ENCODE measurements at regions not wholly inside any gene's neighbourhood (a gene's known extent, or its start where the extent isn't known, plus 50 kb on each side); places are given as distances from the start of the nearest gene placed in this dataset.

GRCh38 chr17:55668312-55668920 is 54.2 kb downstream of the TMEM100 start:
- TF ChIP-seq CTCF (conservative IDR thresholded peaks at IDR 0.05; ENCODE audit: low read depth, low read length): no peak
- no peak for DNase-seq (ENCODE audit: low read depth)
- H3K4me3 ChIP-seq (ENCODE audit: low read depth, low read length): no peak overlapping the region

GRCh38 chr17:55666806-55667205 is 55.9 kb downstream of the TMEM100 start:
- no peak overlapping the region for H3K4me3 ChIP-seq (ENCODE audit: low read depth, low read length)
- DNase-seq (ENCODE audit: low read depth): no peak
- TF ChIP-seq CTCF (conservative IDR thresholded peaks at IDR 0.05; ENCODE audit: low read depth, low read length): no peak

- no peak overlapping the region for H3K4me3 ChIP-seq (ENCODE audit: low read depth, low read length)
- no peak for DNase-seq (ENCODE audit: low read depth)
- TF ChIP-seq CTCF (conservative IDR thresholded peaks at IDR 0.05; ENCODE audit: low read depth, low read length): no peak
Measured at GRCh38 chr17:55664287-55664686, 58.4 kb downstream of the TMEM100 start.

- TF ChIP-seq CTCF (conservative IDR thresholded peaks at IDR 0.05; ENCODE audit: low read depth, low read length): no peak
- H3K4me3 ChIP-seq (ENCODE audit: low read depth, low read length): no peak overlapping the region
- DNase-seq (ENCODE audit: low read depth): no peak
Measured at GRCh38 chr17:55663400-55663799, 59.3 kb downstream of the TMEM100 start.

GRCh38 chr17:55661963-55662834 is 60.5 kb downstream of the TMEM100 start:
- no peak for DNase-seq (ENCODE audit: low read depth)
- H3K4me3 ChIP-seq (ENCODE audit: low read depth, low read length): no peak overlapping the region
- no peak for TF ChIP-seq CTCF (conservative IDR thresholded peaks at IDR 0.05; ENCODE audit: low read depth, low read length)

GRCh38 chr17:55661256-55661758 is 61.4 kb downstream of the TMEM100 start:
- no peak for DNase-seq (ENCODE audit: low read depth)
- H3K4me3 ChIP-seq (ENCODE audit: low read depth, low read length): no peak overlapping the region
- TF ChIP-seq CTCF (conservative IDR thresholded peaks at IDR 0.05; ENCODE audit: low read depth, low read length): no peak
